OCI-LY7 (cell line): ENCODE measurements at regions not wholly inside any gene's neighbourhood (a gene's known extent, or its start where the extent isn't known, plus 50 kb on each side); places are given as distances from the start of the nearest gene placed in this dataset.

ENCODE experiments used
- BruUV-seq: library from RNA; stranded (reverse); fragments of 400-500 nt; replicated peaks from 2 replicates; lab custom pipeline; 2021; lab: Mats Ljungman, UMichigan
- CTCF ChIA-PET: fragments of 300-600 bp; sonication (Branson Sonifier 250); formaldehyde crosslinking; loops from one replicate; lab custom pipeline; 2022; ENCODE audit warnings: antibody characterized with exemption; ENCODE audit not compliant: unreplicated experiment; lab: Charles Lee
- POLR2A ChIA-PET: fragments of 300-600 bp; sonication (Branson Sonifier 250); formaldehyde crosslinking; loops from one replicate; lab custom pipeline; 2022; ENCODE audit warnings: antibody characterized with exemption; lab: Charles Lee
- DNase-seq: peaks from one replicate; pipeline ENCODE4 v3.0.0-alpha.2; 2015; ENCODE audit warnings: low spot score
- H2AFZ ChIP-seq: fragments of 200-600 bp; sonication (generic), shearing (Covaris generic); 2 replicates; pipeline ENCODE4 v1.6.1; 2014; ENCODE audit warnings: mild to moderate bottlenecking, antibody characterized with exemption, low read length, moderate library complexity
- H3K27ac ChIP-seq: fragments of 200-600 bp; sonication (generic); 2 replicates; pipeline ENCODE4 v1.5.1; 2014; ENCODE audit warnings: mixed run types, low read depth, mild to moderate bottlenecking, moderate library complexity, low read length, inconsistent platforms; ENCODE audit not compliant: poor library complexity, severe bottlenecking
- H3K36me3 ChIP-seq: fragments of 200-600 bp; sonication (generic); 2 replicates; pipeline ENCODE4 v1.6.1; 2014; ENCODE audit warnings: mild to moderate bottlenecking, antibody characterized with exemption, low read length, moderate library complexity, mixed read lengths; ENCODE audit not compliant: insufficient read depth
- H3K4me1 ChIP-seq: fragments of 200-600 bp; sonication (generic); 2 replicates; pipeline ENCODE4 v1.5.1; 2014; ENCODE audit warnings: mild to moderate bottlenecking, low read length; ENCODE audit not compliant: insufficient read depth, poor library complexity, severe bottlenecking
- H3K4me2 ChIP-seq: fragments of 200-600 bp; sonication (generic); 2 replicates; pipeline ENCODE4 v1.6.1; 2014; ENCODE audit warnings: mild to moderate bottlenecking, low read length
- H3K4me3 ChIP-seq: fragments of 200-600 bp; sonication (generic); 2 replicates; pipeline ENCODE4 v1.5.1; 2014; ENCODE audit warnings: mild to moderate bottlenecking, low read depth, low read length; ENCODE audit not compliant: poor library complexity, severe bottlenecking
- H3K79me2 ChIP-seq: fragments of 200-600 bp; sonication (generic); 2 replicates; pipeline ENCODE4 v1.6.1; 2016; ENCODE audit warnings: low read depth, mild to moderate bottlenecking, low read length, moderate library complexity, mixed read lengths; ENCODE audit not compliant: insufficient read depth
- H3K9me2 ChIP-seq: fragments of 200-600 bp; sonication (generic); 2 replicates; pipeline ENCODE4 v1.6.1; 2016; ENCODE audit warnings: mild to moderate bottlenecking, low read length, mixed read lengths; ENCODE audit not compliant: insufficient read depth
- H3K9me3 ChIP-seq: fragments of 200-600 bp; sonication (generic); 2 replicates; pipeline ENCODE4 v1.6.1; 2014; ENCODE audit warnings: mild to moderate bottlenecking, mixed run types, low read length, mixed read lengths
- H4K20me1 ChIP-seq: fragments of 200-600 bp; sonication (generic); 2 replicates; pipeline ENCODE4 v1.6.1; 2014; ENCODE audit warnings: mild to moderate bottlenecking, antibody characterized with exemption, low read length, moderate library complexity, mixed read lengths; ENCODE audit not compliant: insufficient read depth
- EZH2phosphoT487 ChIP-seq: fragments of 200-600 bp; sonication (generic); IDR thresholded peaks from 2 replicates; pipeline ENCODE4 v1.6.1; 2018; ENCODE audit warnings: low read depth, borderline replicate concordance, mild to moderate bottlenecking, mixed run types, antibody characterized with exemption, low read length, moderate library complexity, mixed read lengths
- intact Hi-C: fragments of 100-400 bp; cut with micrococcal nuclease; formaldehyde crosslinking; loops from one replicate; pipeline ENCODE4 v1.10.0; 2022; ENCODE audit not compliant: unreplicated experiment
- TF ChIP-seq, protein P1 (sequence below): fragments of 200-600 bp; sonication (generic); conservative IDR thresholded peaks from 2 replicates; pipeline ENCODE4 v1.5.1; 2014; ENCODE audit warnings: mild to moderate bottlenecking, antibody characterized with exemption, low read length, moderate library complexity, mixed read lengths

DNA sequence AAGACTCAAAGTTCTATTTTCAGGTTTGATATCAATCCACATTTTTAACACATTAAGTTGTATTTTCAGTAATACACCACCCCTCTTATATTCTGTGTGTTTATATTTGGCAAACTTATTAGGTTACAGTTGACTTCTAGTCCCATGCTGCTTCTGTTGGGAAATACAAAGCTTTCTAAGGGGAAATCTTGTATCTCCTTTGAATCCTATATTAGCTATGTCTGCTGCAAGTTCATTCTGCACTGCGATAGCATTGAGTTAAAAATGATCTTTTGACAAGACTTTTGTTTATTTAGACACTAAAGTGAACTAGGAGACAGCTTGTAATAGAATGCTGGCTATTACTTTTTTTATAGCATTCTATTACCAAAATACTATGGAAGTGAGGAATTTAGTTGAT is 625.1 kb upstream of the ANKRD30A start:
- no peak overlapping the region for H3K4me3 ChIP-seq
- H3K4me1 ChIP-seq: no peaks in the 10 kb centered on the region
- H2AFZ ChIP-seq: no peak overlapping the region
- no peaks in the 10 kb centered on the region for H3K9me2 ChIP-seq
- BruUV-seq: no TSS peak
- H3K4me2 ChIP-seq: no peak overlapping the region
- TF ChIP-seq, protein P1, sequence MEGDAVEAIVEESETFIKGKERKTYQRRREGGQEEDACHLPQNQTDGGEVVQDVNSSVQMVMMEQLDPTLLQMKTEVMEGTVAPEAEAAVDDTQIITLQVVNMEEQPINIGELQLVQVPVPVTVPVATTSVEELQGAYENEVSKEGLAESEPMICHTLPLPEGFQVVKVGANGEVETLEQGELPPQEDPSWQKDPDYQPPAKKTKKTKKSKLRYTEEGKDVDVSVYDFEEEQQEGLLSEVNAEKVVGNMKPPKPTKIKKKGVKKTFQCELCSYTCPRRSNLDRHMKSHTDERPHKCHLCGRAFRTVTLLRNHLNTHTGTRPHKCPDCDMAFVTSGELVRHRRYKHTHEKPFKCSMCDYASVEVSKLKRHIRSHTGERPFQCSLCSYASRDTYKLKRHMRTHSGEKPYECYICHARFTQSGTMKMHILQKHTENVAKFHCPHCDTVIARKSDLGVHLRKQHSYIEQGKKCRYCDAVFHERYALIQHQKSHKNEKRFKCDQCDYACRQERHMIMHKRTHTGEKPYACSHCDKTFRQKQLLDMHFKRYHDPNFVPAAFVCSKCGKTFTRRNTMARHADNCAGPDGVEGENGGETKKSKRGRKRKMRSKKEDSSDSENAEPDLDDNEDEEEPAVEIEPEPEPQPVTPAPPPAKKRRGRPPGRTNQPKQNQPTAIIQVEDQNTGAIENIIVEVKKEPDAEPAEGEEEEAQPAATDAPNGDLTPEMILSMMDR: no peak
- no peak for TF ChIP-seq EZH2phosphoT487
- intact Hi-C loops: no loop called here
- H3K36me3 ChIP-seq: no peaks in the 10 kb centered on the region
- DNase-seq: no peak
- no peak overlapping the region for H3K27ac ChIP-seq
- no peaks in the 10 kb centered on the region for H4K20me1 ChIP-seq
- ChIA-PET POLR2A (interaction anchor here (0.6 to 0.7 kb wide), 3 partner anchors 192 to 1506 kb away, joined by 3 to 6 read pairs (median 4); no protein-coding TSS in a partner anchor), CTCF (no interaction called here)
- H3K9me3 ChIP-seq: no peaks in the 10 kb centered on the region
- no peaks in the 10 kb centered on the region for H3K79me2 ChIP-seq

DNA sequence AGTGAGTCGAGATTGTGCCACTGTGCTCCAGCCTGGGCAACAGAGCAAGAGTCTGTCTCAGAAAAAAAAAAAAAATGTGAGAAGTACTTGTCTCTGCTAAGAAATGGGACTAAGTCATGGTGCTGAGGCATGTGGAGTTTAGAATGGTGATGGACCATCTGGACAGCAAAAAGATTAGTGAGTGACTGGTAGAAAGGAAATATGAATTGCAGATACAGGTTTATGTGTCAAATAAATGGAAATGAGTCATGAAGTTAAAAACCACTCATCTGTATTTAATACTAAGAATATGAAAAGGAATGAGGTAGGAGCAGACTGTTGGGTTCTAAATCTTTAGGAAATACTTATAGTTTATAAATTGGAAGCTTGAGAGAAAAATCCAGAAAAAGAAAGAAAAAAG is 625.7 kb upstream of the ANKRD30A start:
- no peak overlapping the region for H2AFZ ChIP-seq
- POLR2A ChIA-PET: interaction anchor here (0.6 to 0.7 kb wide), 3 partner anchors 192 to 1421 kb away, joined by 3 to 6 read pairs (median 4); no protein-coding TSS in a partner anchor
- no peaks in the 10 kb centered on the region for H3K79me2 ChIP-seq
- no peak overlapping the region for H3K4me3 ChIP-seq
- TF ChIP-seq, protein P1: no peak
- no peak for TF ChIP-seq EZH2phosphoT487
- H3K4me2 ChIP-seq: no peak overlapping the region
- no peaks in the 10 kb centered on the region for H3K9me3 ChIP-seq
- CTCF ChIA-PET: no interaction called here
- H3K9me2 ChIP-seq: no peaks in the 10 kb centered on the region
- H4K20me1 ChIP-seq: no peaks in the 10 kb centered on the region
- intact Hi-C loops: no loop called here
- H3K36me3 ChIP-seq: no peaks in the 10 kb centered on the region
- H3K4me1 ChIP-seq: no peaks in the 10 kb centered on the region
- BruUV-seq: no TSS peak
- no peak for DNase-seq
- no peak overlapping the region for H3K27ac ChIP-seq

DNA sequence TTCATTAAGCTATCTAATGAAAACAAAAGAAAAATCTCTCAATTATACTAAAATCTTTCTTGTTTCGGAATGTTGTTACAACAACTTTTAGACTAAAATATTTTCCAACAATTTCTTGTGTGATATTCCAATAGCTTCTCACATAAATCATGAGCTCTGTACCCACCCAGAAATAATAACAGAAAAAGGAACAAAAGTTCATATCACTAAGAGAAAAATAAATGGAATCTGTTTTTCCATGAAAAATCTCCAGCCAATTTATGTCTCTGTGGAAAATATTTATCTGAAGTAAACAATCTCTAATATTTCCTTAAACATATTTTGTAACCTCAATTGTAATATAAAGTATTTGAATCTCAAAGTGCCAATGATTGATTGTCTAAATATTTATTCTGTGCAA is 628.6 kb upstream of the ANKRD30A start:
- no peak for DNase-seq
- POLR2A ChIA-PET: no interaction called here

More for the DNA sequence above, 628.6 kb upstream of the ANKRD30A start:
- no peaks in the 10 kb centered on the region for H4K20me1 ChIP-seq
- no peaks in the 10 kb centered on the region for H3K36me3 ChIP-seq
- H3K27ac ChIP-seq: no peak overlapping the region
- no peaks in the 10 kb centered on the region for H3K79me2 ChIP-seq
- no peaks in the 10 kb centered on the region for H3K9me2 ChIP-seq
- no peak overlapping the region for H2AFZ ChIP-seq
- H3K4me1 ChIP-seq: no peaks in the 10 kb centered on the region
- no peaks in the 10 kb centered on the region for H3K9me3 ChIP-seq
- H3K4me3 ChIP-seq: no peak overlapping the region
- TF ChIP-seq EZH2phosphoT487: no peak
- TF ChIP-seq, protein P1: no peak
- intact Hi-C loops: no loop called here
- H3K4me2 ChIP-seq: no peak overlapping the region
- BruUV-seq: no TSS peak
- CTCF ChIA-PET: no interaction called here
